Activated naive CD8-positive, alpha-beta T cell treated with anti-CD3 and anti-CD28 coated beads, Interleukin-2, amount 50 U/mL, for 16 hours (primary cell): ENCODE measurements at regions not wholly inside any gene's neighbourhood (a gene's known extent, or its start where the extent isn't known, plus 50 kb on each side); places are given as distances from the start of the nearest gene placed in this dataset.
"Not testable (repeated sequence)": the region's sequence is repeated elsewhere in the genome, so short reads cannot be mapped to it uniquely, and the experiment has no call there.

ENCODE experiments used
- DNase-seq: peaks from one replicate; pipeline ENCODE4 v3.0.0-alpha.2; 2020; ENCODE audit warnings: low read depth, low spot score

- not testable (repeated sequence) for DNase-seq
Measured at GRCh38 chr5:158446761-158447160, 587.8 kb upstream of the CLINT1 start.

- not testable (repeated sequence) for DNase-seq
Measured at GRCh38 chr5:158439204-158439603, 580.3 kb upstream of the CLINT1 start.

- no peak for DNase-seq
Measured at GRCh38 chr5:158436271-158437065, 577.5 kb upstream of the CLINT1 start.

GRCh38 chr5:158435161-158435616 is 576.2 kb upstream of the CLINT1 start:
- no peak for DNase-seq

GRCh38 chr5:158434749-158435148 is 575.8 kb upstream of the CLINT1 start:
- DNase-seq = no peak

- DNase-seq = no peak
Measured at GRCh38 chr5:158433634-158434033, 574.7 kb upstream of the CLINT1 start.

- no peak for DNase-seq
Measured at GRCh38 chr5:158431369-158432029, 572.6 kb upstream of the CLINT1 start.

GRCh38 chr5:158430798-158431167 is 571.8 kb upstream of the CLINT1 start:
- no peak for DNase-seq

- no peak for DNase-seq
Measured at GRCh38 chr5:158430166-158430797, 571.3 kb upstream of the CLINT1 start.

GRCh38 chr5:158429564-158429963 is 570.6 kb upstream of the CLINT1 start:
- DNase-seq = no peak

- DNase-seq = no peak
Measured at GRCh38 chr5:158423623-158424200, 564.8 kb upstream of the CLINT1 start.

- DNase-seq = no peak
Measured at GRCh38 chr5:158422653-158423515, 563.9 kb upstream of the CLINT1 start.

GRCh38 chr5:158421319-158421718 is 562.4 kb upstream of the CLINT1 start:
- no peak for DNase-seq

- DNase-seq = no peak
Measured at GRCh38 chr5:158419186-158419585, 560.2 kb upstream of the CLINT1 start.

- no peak for DNase-seq
Measured at GRCh38 chr5:158414780-158415179, 555.8 kb upstream of the CLINT1 start.

GRCh38 chr5:158414333-158414762 is 555.4 kb upstream of the CLINT1 start:
- no peak for DNase-seq

- DNase-seq = no peak
Measured at GRCh38 chr5:158413122-158413680, 554.3 kb upstream of the CLINT1 start.

- no peak for DNase-seq
Measured at GRCh38 chr5:158410976-158411375, 552.0 kb upstream of the CLINT1 start.

- DNase-seq = no peak
Measured at GRCh38 chr5:158409507-158409906, 550.6 kb upstream of the CLINT1 start.

- DNase-seq = no peak
Measured at GRCh38 chr5:158407824-158408195, 548.9 kb upstream of the CLINT1 start.
